ENCODE measurements at regions not wholly inside any gene's neighbourhood (a gene's known extent, or its start where the extent isn't known, plus 50 kb on each side); places are given as distances from the start of the nearest gene placed in this dataset.

- no peak overlapping the region for H3K27ac Mint-ChIP-seq (ENCODE audit: unreplicated experiment)
- TF ChIP-seq CTCF (IDR thresholded peaks at IDR 0.05; ENCODE audit: partially characterized antibody, unreplicated experiment): no peak
- no peaks in the 10 kb centered on the region for H3K27me3 Mint-ChIP-seq (ENCODE audit: unreplicated experiment)
- H3K36me3 Mint-ChIP-seq (ENCODE audit: unreplicated experiment): no peaks in the 10 kb centered on the region
- no peaks in the 10 kb centered on the region for H3K4me1 Mint-ChIP-seq (ENCODE audit: low read depth, unreplicated experiment)
- DNase-seq: no peak
- no peaks in the 10 kb centered on the region for H3K9me3 Mint-ChIP-seq (ENCODE audit: unreplicated experiment)
- H3K4me3 Mint-ChIP-seq (ENCODE audit: unreplicated experiment): no peak overlapping the region
Measured at GRCh38 chrX:128714425-128714824, 662.2 kb upstream of the ACTRT1 start.

- Mint-ChIP-seq H3K4me3 (ENCODE audit: unreplicated experiment) (no peak overlapping the region), H3K9me3 (ENCODE audit: unreplicated experiment) (no peaks in the 10 kb centered on the region), H3K36me3 (ENCODE audit: unreplicated experiment) (no peaks in the 10 kb centered on the region), H3K27me3 (ENCODE audit: unreplicated experiment) (no peaks in the 10 kb centered on the region), H3K4me1 (ENCODE audit: low read depth, unreplicated experiment) (peaks cover 10% of the 10 kb centered on the region), H3K27ac (ENCODE audit: unreplicated experiment) (peak overlapping the region; percentile 65)
- no peak for TF ChIP-seq CTCF (IDR thresholded peaks at IDR 0.05; ENCODE audit: partially characterized antibody, unreplicated experiment)
- DNase-seq: no peak
Measured at GRCh38 chrX:128699716-128700285, 647.6 kb upstream of the ACTRT1 start.

GRCh38 chrX:128698573-128699181 is 646.5 kb upstream of the ACTRT1 start:
- TF ChIP-seq CTCF (IDR thresholded peaks at IDR 0.05; ENCODE audit: partially characterized antibody, unreplicated experiment): no peak
- Mint-ChIP-seq H3K4me1 (ENCODE audit: low read depth, unreplicated experiment) (peaks cover 10% of the 10 kb centered on the region), H3K9me3 (ENCODE audit: unreplicated experiment) (no peaks in the 10 kb centered on the region), H3K4me3 (ENCODE audit: unreplicated experiment) (no peak overlapping the region), H3K27me3 (ENCODE audit: unreplicated experiment) (no peaks in the 10 kb centered on the region), H3K36me3 (ENCODE audit: unreplicated experiment) (no peaks in the 10 kb centered on the region), H3K27ac (ENCODE audit: unreplicated experiment) (no peak overlapping the region)
- DNase-seq: no peak

GRCh38 chrX:128691872-128692271 is 639.7 kb upstream of the ACTRT1 start:
- H3K9me3 Mint-ChIP-seq (ENCODE audit: unreplicated experiment): peaks cover 2% of the 10 kb centered on the region
- H3K4me1 Mint-ChIP-seq (ENCODE audit: low read depth, unreplicated experiment): no peaks in the 10 kb centered on the region
- H3K36me3 Mint-ChIP-seq (ENCODE audit: unreplicated experiment): no peaks in the 10 kb centered on the region
- no peak overlapping the region for H3K4me3 Mint-ChIP-seq (ENCODE audit: unreplicated experiment)
- no peak for DNase-seq
- no peaks in the 10 kb centered on the region for H3K27me3 Mint-ChIP-seq (ENCODE audit: unreplicated experiment)
- TF ChIP-seq CTCF (IDR thresholded peaks at IDR 0.05; ENCODE audit: partially characterized antibody, unreplicated experiment): no peak
- no peak overlapping the region for H3K27ac Mint-ChIP-seq (ENCODE audit: unreplicated experiment)

GRCh38 chrX:128685387-128685786 is 633.2 kb upstream of the ACTRT1 start:
- no peak for TF ChIP-seq CTCF (IDR thresholded peaks at IDR 0.05; ENCODE audit: partially characterized antibody, unreplicated experiment)
- no peaks in the 10 kb centered on the region for H3K36me3 Mint-ChIP-seq (ENCODE audit: unreplicated experiment)
- H3K27me3 Mint-ChIP-seq (ENCODE audit: unreplicated experiment): no peaks in the 10 kb centered on the region
- no peaks in the 10 kb centered on the region for H3K4me1 Mint-ChIP-seq (ENCODE audit: low read depth, unreplicated experiment)
- DNase-seq: no peak
- no peaks in the 10 kb centered on the region for H3K9me3 Mint-ChIP-seq (ENCODE audit: unreplicated experiment)
- H3K4me3 Mint-ChIP-seq (ENCODE audit: unreplicated experiment): no peak overlapping the region
- no peak overlapping the region for H3K27ac Mint-ChIP-seq (ENCODE audit: unreplicated experiment)
